Urothelium cell line (cell line): ENCODE measurements at regions not wholly inside any gene's neighbourhood (a gene's known extent, or its start where the extent isn't known, plus 50 kb on each side); places are given as distances from the start of the nearest gene placed in this dataset.

Source experiments
- DNase-seq: peaks from one replicate; pipeline ENCODE4 v3.0.0; 2011; ENCODE audit warnings: low spot score, mixed read lengths
- FAIRE-seq: peaks from 2 replicates; lab custom pipeline; 2011; peaks lifted over from hg19 to GRCh38; lab: Jason Lieb, UNC

GRCh38 chr5:160961038-160961437 is 109.0 kb upstream of the ATP10B start:
- FAIRE-seq, result no peak
- DNase-seq, result no peak

- DNase-seq (no peak), FAIRE-seq (no peak)
Observed at GRCh38 chr5:160960592-160960991, 108.6 kb upstream of the ATP10B start.

- FAIRE-seq (no peak), DNase-seq (peak; percentile 68)
Observed at GRCh38 chr5:160959804-160960203, 107.8 kb upstream of the ATP10B start.

GRCh38 chr5:160957312-160957861 is 105.4 kb upstream of the ATP10B start:
- DNase-seq (no peak), FAIRE-seq (no peak)

GRCh38 chr5:160956051-160956450 is 104.0 kb upstream of the ATP10B start:
- DNase-seq (no peak), FAIRE-seq (no peak)

- DNase-seq (no peak), FAIRE-seq (no peak)
Observed at GRCh38 chr5:160950311-160950710, 98.3 kb upstream of the ATP10B start.

- FAIRE-seq (no peak), DNase-seq (no peak)
Observed at GRCh38 chr5:160940725-160941124, 88.7 kb upstream of the ATP10B start.

GRCh38 chr5:160938532-160938931 is 86.5 kb upstream of the ATP10B start:
- FAIRE-seq, result no peak
- DNase-seq, result peak; percentile 78

- FAIRE-seq, result no peak
Observed at GRCh38 chr5:160937570-160937969, 85.6 kb upstream of the ATP10B start.

GRCh38 chr5:160935776-160936175 is 83.8 kb upstream of the ATP10B start:
- FAIRE-seq (no peak), DNase-seq (no peak)

More at GRCh38 chr5:160937570-160937969, 85.6 kb upstream of the ATP10B start:
- DNase-seq, result no peak

- no peak for FAIRE-seq
- DNase-seq, result no peak
Observed at GRCh38 chr5:160931283-160931682, 79.3 kb upstream of the ATP10B start.

- peak; percentile 77 for DNase-seq
- FAIRE-seq, result no peak
Observed at GRCh38 chr5:160930406-160930805, 78.4 kb upstream of the ATP10B start.

GRCh38 chr5:160929906-160930305 is 77.9 kb upstream of the ATP10B start:
- no peak for FAIRE-seq
- no peak for DNase-seq

- no peak for FAIRE-seq
- DNase-seq, result no peak
Observed at GRCh38 chr5:160929360-160929759, 77.3 kb upstream of the ATP10B start.

GRCh38 chr5:160926428-160926827 is 74.4 kb upstream of the ATP10B start:
- FAIRE-seq (no peak), DNase-seq (peak; percentile 42)

GRCh38 chr5:160925281-160925680 is 73.3 kb upstream of the ATP10B start:
- DNase-seq, result no peak
- FAIRE-seq, result no peak

- no peak for DNase-seq
- FAIRE-seq, result no peak
Observed at GRCh38 chr5:160923936-160924710, 72.1 kb upstream of the ATP10B start.

- no peak for FAIRE-seq
- no peak for DNase-seq
Observed at GRCh38 chr5:160923411-160923810, 71.4 kb upstream of the ATP10B start.

GRCh38 chr5:160922311-160922710 is 70.3 kb upstream of the ATP10B start:
- DNase-seq, result no peak
- FAIRE-seq, result no peak

- DNase-seq, result no peak
- no peak for FAIRE-seq
Observed at GRCh38 chr5:160921423-160922285, 69.6 kb upstream of the ATP10B start.

GRCh38 chr5:160919626-160920025 is 67.6 kb upstream of the ATP10B start:
- no peak for DNase-seq
- no peak for FAIRE-seq

GRCh38 chr5:160918386-160918785 is 66.4 kb upstream of the ATP10B start:
- FAIRE-seq (no peak), DNase-seq (no peak)
